Keratinocyte (primary cell): ENCODE measurements at regions not wholly inside any gene's neighbourhood (a gene's known extent, or its start where the extent isn't known, plus 50 kb on each side); places are given as distances from the start of the nearest gene placed in this dataset.

Experiments used
- EZH2 ChIP-seq: IDR thresholded peaks from one replicate; pipeline ENCODE4 v1.6.1; 2012; ENCODE audit warnings: inconsistent platforms, mild to moderate bottlenecking, low read length, moderate library complexity
- TF ChIP-seq, protein P1 (sequence below), 3 experiments: IDR thresholded peaks in 1 of 3; conservative IDR thresholded peaks in 1 of 3; optimal IDR thresholded peaks in 1 of 3; 2 replicates in 2 of 3; 3 replicates in 1 of 3; pipeline versions ENCODE3 to v1.5.1; 2011; ENCODE audit warnings: low read length in 3 of 3, mild to moderate bottlenecking in 3 of 3, moderate library complexity in 2 of 3, control low read depth in 1 of 3, inconsistent platforms in 1 of 3; ENCODE audit not compliant: insufficient read depth in 2 of 3; ENCODE audit errors: extremely low read depth in 1 of 3

DNA sequence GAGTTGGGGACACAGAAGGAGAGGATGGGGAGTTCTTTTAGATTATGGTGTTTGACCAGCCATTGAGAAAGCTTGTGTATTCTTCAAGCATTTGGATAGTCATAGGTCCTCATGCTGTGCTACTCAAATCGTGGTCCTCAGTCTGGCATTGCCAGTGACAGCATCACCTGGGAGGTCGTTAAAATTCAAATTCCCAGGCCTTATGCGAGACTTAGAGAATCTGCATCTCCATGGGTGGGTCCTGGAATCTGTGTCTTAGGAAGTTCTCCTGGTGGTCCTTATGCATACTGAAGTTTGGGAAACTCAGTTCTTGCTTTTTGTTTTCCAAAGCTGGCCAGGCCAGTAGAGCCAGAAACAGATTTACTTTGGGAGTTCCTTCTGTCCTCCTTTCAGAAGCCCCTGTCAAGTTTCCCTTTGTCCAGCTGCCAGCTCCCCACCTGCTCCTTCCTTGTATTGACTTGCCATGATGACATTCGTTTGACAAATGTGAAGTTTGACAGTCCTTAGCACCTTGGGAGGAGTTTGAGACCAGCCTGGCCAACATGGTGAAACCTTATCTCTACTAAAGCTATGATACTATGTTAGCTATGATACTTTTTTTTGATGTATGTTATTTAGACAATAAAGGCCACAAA, 95.6 kb downstream of the PALM2AKAP2 start:
- TF ChIP-seq, protein P1, sequence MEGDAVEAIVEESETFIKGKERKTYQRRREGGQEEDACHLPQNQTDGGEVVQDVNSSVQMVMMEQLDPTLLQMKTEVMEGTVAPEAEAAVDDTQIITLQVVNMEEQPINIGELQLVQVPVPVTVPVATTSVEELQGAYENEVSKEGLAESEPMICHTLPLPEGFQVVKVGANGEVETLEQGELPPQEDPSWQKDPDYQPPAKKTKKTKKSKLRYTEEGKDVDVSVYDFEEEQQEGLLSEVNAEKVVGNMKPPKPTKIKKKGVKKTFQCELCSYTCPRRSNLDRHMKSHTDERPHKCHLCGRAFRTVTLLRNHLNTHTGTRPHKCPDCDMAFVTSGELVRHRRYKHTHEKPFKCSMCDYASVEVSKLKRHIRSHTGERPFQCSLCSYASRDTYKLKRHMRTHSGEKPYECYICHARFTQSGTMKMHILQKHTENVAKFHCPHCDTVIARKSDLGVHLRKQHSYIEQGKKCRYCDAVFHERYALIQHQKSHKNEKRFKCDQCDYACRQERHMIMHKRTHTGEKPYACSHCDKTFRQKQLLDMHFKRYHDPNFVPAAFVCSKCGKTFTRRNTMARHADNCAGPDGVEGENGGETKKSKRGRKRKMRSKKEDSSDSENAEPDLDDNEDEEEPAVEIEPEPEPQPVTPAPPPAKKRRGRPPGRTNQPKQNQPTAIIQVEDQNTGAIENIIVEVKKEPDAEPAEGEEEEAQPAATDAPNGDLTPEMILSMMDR (optimal IDR thresholded peaks at IDR 0.05 in 1 of 3, IDR thresholded peaks at IDR 0.05 in 1 of 3, conservative IDR thresholded peaks at IDR 0.05 in 1 of 3; ENCODE audit: extremely low read depth in 1 of 3, insufficient read depth in 2 of 3, low read length in 3 of 3), result no peak
- no peak for TF ChIP-seq EZH2
